Fibroblast of villous mesenchyme (primary cell): ENCODE measurements at regions not wholly inside any gene's neighbourhood (a gene's known extent, or its start where the extent isn't known, plus 50 kb on each side); places are given as distances from the start of the nearest gene placed in this dataset. TPM values are rescaled to one million over a fixed set of nuclear protein-coding genes. Genes with fewer than 3 reads are reported as not detected.

Experiments
- DNase-seq: peaks from one replicate; pipeline ENCODE4 v3.0.0-alpha.2; 2010; ENCODE audit warnings: low read depth
- H3K4me3 ChIP-seq: 2 replicates; pipeline ENCODE4 v1.5.1; 2011; ENCODE audit warnings: low read depth, mild to moderate bottlenecking, low read length
- CTCF ChIP-seq: IDR thresholded peaks from 2 replicates; pipeline ENCODE4 v1.5.1; 2012; ENCODE audit warnings: low read depth, mild to moderate bottlenecking, low read length; ENCODE audit not compliant: insufficient read depth
- small RNA-seq: library from RNA; depleted of rRNA; stranded (forward); fragments of <200 nt; gene quantifications from one replicate; pipeline ENCODE3, GENCODE V24; 2012

GRCh38 chr17:77905266-77905665 lies 53.2 kb upstream of the TNRC6C start:
- TF ChIP-seq CTCF = no peak
- H3K4me3 ChIP-seq = no peak overlapping the region
- DNase-seq = no peak

DNA sequence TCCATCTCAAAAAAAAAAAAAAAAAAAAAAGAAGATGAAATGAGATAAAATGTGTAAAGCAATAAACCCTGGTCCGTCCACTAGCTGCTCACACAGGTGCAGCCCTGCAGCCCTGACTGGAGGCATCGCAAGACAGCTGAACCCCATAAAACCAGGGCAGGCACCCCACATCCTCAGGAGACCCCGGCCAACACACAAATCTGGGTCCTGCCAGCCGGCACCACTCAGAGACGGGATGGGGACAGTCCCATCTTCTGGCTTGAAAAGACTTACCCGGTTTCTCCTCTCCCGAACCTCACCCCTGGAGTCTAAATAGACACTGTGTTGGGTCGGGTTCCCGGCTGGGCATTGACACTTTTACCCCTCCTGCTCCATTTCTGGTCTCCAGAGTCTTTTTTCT lies 52.7 kb upstream of the TNRC6C start:
- no peak for TF ChIP-seq CTCF
- no peak overlapping the region for H3K4me3 ChIP-seq
- no peak for DNase-seq

GRCh38 chr17:77906377-77906871 lies 52.1 kb upstream of the TNRC6C start:
- TF ChIP-seq CTCF = no peak
- DNase-seq = no peak
- no peak overlapping the region for H3K4me3 ChIP-seq

DNA sequence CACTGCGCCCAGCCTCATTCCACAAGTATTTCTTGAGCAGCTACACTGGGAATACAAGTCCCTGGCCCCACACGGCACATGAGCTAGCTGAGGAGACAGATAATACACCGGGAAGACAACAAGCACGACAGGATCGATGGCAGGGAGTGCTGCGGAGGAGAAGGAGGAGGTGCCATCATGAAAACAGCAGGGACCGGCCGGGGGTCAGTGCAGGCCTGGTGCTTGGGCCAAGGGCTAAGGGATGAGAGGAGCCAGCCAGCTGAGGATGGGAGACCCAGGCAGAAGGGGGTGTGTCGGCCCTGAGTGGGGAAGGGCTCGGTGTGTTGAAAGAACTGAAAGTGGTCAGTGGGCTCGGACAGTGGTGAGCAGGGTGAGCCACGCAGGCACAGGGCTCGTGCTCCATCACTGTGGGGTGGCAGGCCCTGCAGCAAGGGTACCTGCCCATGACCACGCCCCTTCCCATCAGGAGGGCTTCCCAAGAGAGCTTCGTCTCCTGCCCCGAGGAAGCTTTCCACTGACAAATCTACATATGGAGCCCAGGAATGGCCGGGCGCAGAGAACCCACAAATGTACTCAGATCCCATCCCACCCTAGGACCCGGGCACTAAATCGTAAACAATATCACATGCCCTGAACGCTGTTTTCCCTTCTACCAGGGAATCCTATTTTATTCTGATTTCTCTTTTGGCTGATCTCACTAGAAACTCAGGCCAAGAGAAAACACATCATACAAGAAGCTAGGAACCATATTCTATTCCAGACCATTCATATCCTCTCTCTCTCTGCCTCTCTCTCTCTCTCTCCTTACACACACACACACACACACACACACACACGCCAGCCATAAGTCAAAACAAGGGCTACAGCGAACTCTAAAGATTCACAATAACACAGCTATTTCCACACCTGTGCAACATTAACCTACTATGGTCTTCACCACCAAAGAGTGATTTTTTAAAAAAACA lies 50.7 kb upstream of the TNRC6C start:
- no peak for DNase-seq
- TF ChIP-seq CTCF = no peak
- H3K4me3 ChIP-seq = no peak overlapping the region

DNA sequence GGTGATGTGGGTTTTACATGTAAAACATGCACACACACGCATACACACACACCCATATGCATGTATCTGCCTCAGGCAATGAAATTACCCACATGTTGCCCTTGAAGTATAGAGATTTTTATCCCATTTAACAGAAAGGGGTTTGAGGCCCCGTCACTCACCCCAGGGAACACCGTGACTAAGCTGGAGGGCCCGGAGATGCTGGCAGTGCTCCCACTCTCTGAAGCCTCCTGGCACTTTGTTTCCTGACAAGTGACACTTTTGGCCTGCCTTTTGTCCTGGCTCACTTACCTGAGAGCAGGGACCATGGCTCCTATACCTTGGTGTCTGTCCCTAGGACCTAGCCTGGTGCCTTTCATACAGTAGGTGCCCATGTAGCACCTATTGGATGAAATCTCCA lies 50.0 kb upstream of the TNRC6C start:
- no peak for DNase-seq
- no peak for TF ChIP-seq CTCF
- H3K4me3 ChIP-seq = no peak overlapping the region

Small RNA genes lying in the stretch of these regions (small RNA-seq; reads per million reads assigned to genes)
- gene MIR4316 = not detected
- gene RF00019 = not detected
